ENCODE measurements at regions not wholly inside any gene's neighbourhood (a gene's known extent, or its start where the extent isn't known, plus 50 kb on each side); places are given as distances from the start of the nearest gene placed in this dataset.

GRCh38 chr16:13306161-13306995 lies 405.0 kb downstream of the SHISA9 start:
- no TSS peak for BruUV-seq (replicated peaks)
- Histone ChIP-seq H3K4me2 (ENCODE audit: low read length) (no peak overlapping the region), H3K9me3 (ENCODE audit: low read length) (no peaks in the 10 kb centered on the region), H3K9me2 (ENCODE audit: insufficient read depth, low read length) (no peaks in the 10 kb centered on the region), H2AFZ (ENCODE audit: low read length) (no peak overlapping the region), H3K4me1 (ENCODE audit: insufficient read depth, low read length, poor library complexity, severe bottlenecking) (peaks cover 25% of the 10 kb centered on the region), H3K79me2 (ENCODE audit: insufficient read depth, low read depth, low read length) (no peaks in the 10 kb centered on the region), H3K36me3 (ENCODE audit: insufficient read depth, low read length) (no peaks in the 10 kb centered on the region), H4K20me1 (ENCODE audit: insufficient read depth, low read length) (no peaks in the 10 kb centered on the region), H3K4me3 (ENCODE audit: low read depth, low read length, poor library complexity, severe bottlenecking) (no peak overlapping the region), H3K27ac (ENCODE audit: low read depth, low read length, poor library complexity, severe bottlenecking) (no peak overlapping the region)
- POLR2A ChIA-PET, result no interaction called here
- DNase-seq (ENCODE audit: low spot score), result no peak
- intact Hi-C loops (cut with micrococcal nuclease; ENCODE audit: unreplicated experiment), result no loop called here
- CTCF ChIA-PET (ENCODE audit: unreplicated experiment), result no interaction called here
- TF ChIP-seq EZH2phosphoT487 (IDR thresholded peaks at IDR 0.05; ENCODE audit: borderline replicate concordance, low read depth, low read length), result no peak
- TF ChIP-seq CTCF (conservative IDR thresholded peaks at IDR 0.05; ENCODE audit: low read length), result no peak

GRCh38 chr16:13307255-13307654 lies 405.9 kb downstream of the SHISA9 start:
- POLR2A ChIA-PET, result no interaction called here
- H3K9me3 ChIP-seq (ENCODE audit: low read length), result no peaks in the 10 kb centered on the region
- BruUV-seq (replicated peaks), result no TSS peak
- DNase-seq (ENCODE audit: low spot score), result no peak
- intact Hi-C loops (cut with micrococcal nuclease; ENCODE audit: unreplicated experiment), result no loop called here
- H3K9me2 ChIP-seq (ENCODE audit: insufficient read depth, low read length), result no peaks in the 10 kb centered on the region
- CTCF ChIA-PET (ENCODE audit: unreplicated experiment), result no interaction called here
- no peaks in the 10 kb centered on the region for H3K36me3 ChIP-seq (ENCODE audit: insufficient read depth, low read length)
- peaks cover 19% of the 10 kb centered on the region for H3K4me1 ChIP-seq (ENCODE audit: insufficient read depth, low read length, poor library complexity, severe bottlenecking)
- no peak overlapping the region for H3K27ac ChIP-seq (ENCODE audit: low read depth, low read length, poor library complexity, severe bottlenecking)
- no peaks in the 10 kb centered on the region for H3K79me2 ChIP-seq (ENCODE audit: insufficient read depth, low read depth, low read length)
- TF ChIP-seq CTCF (conservative IDR thresholded peaks at IDR 0.05; ENCODE audit: low read length) (no peak), EZH2phosphoT487 (IDR thresholded peaks at IDR 0.05; ENCODE audit: borderline replicate concordance, low read depth, low read length) (no peak)
- no peak overlapping the region for H3K4me3 ChIP-seq (ENCODE audit: low read depth, low read length, poor library complexity, severe bottlenecking)
- H3K4me2 ChIP-seq (ENCODE audit: low read length), result no peak overlapping the region
- H4K20me1 ChIP-seq (ENCODE audit: insufficient read depth, low read length), result no peaks in the 10 kb centered on the region
- H2AFZ ChIP-seq (ENCODE audit: low read length), result no peak overlapping the region

- ChIA-PET POLR2A (no interaction called here), CTCF (ENCODE audit: unreplicated experiment) (no interaction called here)
- Histone ChIP-seq H3K36me3 (ENCODE audit: insufficient read depth, low read length) (no peaks in the 10 kb centered on the region), H2AFZ (ENCODE audit: low read length) (no peak overlapping the region), H3K79me2 (ENCODE audit: insufficient read depth, low read depth, low read length) (no peaks in the 10 kb centered on the region), H3K4me2 (ENCODE audit: low read length) (no peak overlapping the region), H3K4me1 (ENCODE audit: insufficient read depth, low read length, poor library complexity, severe bottlenecking) (peaks cover 13% of the 10 kb centered on the region), H4K20me1 (ENCODE audit: insufficient read depth, low read length) (no peaks in the 10 kb centered on the region), H3K4me3 (ENCODE audit: low read depth, low read length, poor library complexity, severe bottlenecking) (no peak overlapping the region), H3K9me2 (ENCODE audit: insufficient read depth, low read length) (no peaks in the 10 kb centered on the region), H3K27ac (ENCODE audit: low read depth, low read length, poor library complexity, severe bottlenecking) (no peak overlapping the region), H3K9me3 (ENCODE audit: low read length) (no peaks in the 10 kb centered on the region)
- BruUV-seq (replicated peaks), result no TSS peak
- DNase-seq (ENCODE audit: low spot score), result no peak
- intact Hi-C loops (cut with micrococcal nuclease; ENCODE audit: unreplicated experiment), result no loop called here
- TF ChIP-seq CTCF (conservative IDR thresholded peaks at IDR 0.05; ENCODE audit: low read length), result no peak
- no peak for TF ChIP-seq EZH2phosphoT487 (IDR thresholded peaks at IDR 0.05; ENCODE audit: borderline replicate concordance, low read depth, low read length)
Measured at GRCh38 chr16:13307851-13308250, 406.5 kb downstream of the SHISA9 start.

Data from OCI-LY7 (cell line).